Upper lobe of left lung (tissue), 4 donors: ENCODE measurements at regions not wholly inside any gene's neighbourhood (a gene's known extent, or its start where the extent isn't known, plus 50 kb on each side); places are given as distances from the start of the nearest gene placed in this dataset.

Experiments used
- CTCF ChIP-seq, 6 experiments: fragments of 450-650 bp in 4 of 6; fragments of 200-600 bp in 2 of 6; sonication (generic) in 2 of 6; IDR thresholded peaks; one replicate each; pipeline ENCODE4 v1.5.1; 2016 to 2019; ENCODE audit warnings: antibody characterized with exemption in 6 of 6
- EP300 ChIP-seq, 4 donors: sonication (generic); formaldehyde crosslinking; IDR thresholded peaks; one replicate each; pipeline ENCODE4 v1.5.1; 2017; ENCODE audit warnings: antibody characterized with exemption in 4 of 4, control low read depth in 2 of 4
- POLR2A ChIP-seq, 4 donors: fragments of 450-650 bp; IDR thresholded peaks; one replicate each; pipeline ENCODE4 v1.5.1; 2016 to 2017; ENCODE audit warnings: antibody characterized with exemption in 4 of 4, mild to moderate bottlenecking in 2 of 4

- TF ChIP-seq POLR2A (IDR thresholded peaks at IDR 0.05) (no peak), CTCF (IDR thresholded peaks at IDR 0.05) (no peak), EP300 (IDR thresholded peaks at IDR 0.05) (no peak)
These were observed 335.2 kb upstream of the LRATD1 start for GRCh38 chr2:14297340-14297739.
